PC-3 (cell line): ENCODE measurements at regions not wholly inside any gene's neighbourhood (a gene's known extent, or its start where the extent isn't known, plus 50 kb on each side); places are given as distances from the start of the nearest gene placed in this dataset.

ENCODE experiments used
- ATAC-seq: fragments of 200-7000 bp; cut with Tn5 transposase; 2 replicates; pipeline ENCODE4 v1.9.1; 2020; ENCODE audit warnings: mild to moderate bottlenecking, moderate library complexity
- BruUV-seq: library from RNA; stranded (reverse); fragments of 400-500 nt; replicated peaks from 2 replicates; lab custom pipeline; 2021; lab: Mats Ljungman, UMichigan
- CTCF ChIA-PET: fragments of 300-600 bp; sonication (Branson Sonifier 250); formaldehyde crosslinking; loops from one replicate; lab custom pipeline; 2022; ENCODE audit warnings: antibody characterized with exemption; lab: Charles Lee
- POLR2A ChIA-PET: fragments of 300-600 bp; sonication (Branson Sonifier 250); formaldehyde crosslinking; loops from one replicate; lab custom pipeline; 2022; ENCODE audit warnings: antibody characterized with exemption; ENCODE audit not compliant: unreplicated experiment; lab: Charles Lee
- DNase-seq: peaks from one replicate; pipeline ENCODE4 v3.0.0-alpha.2; 2015
- H2AFZ ChIP-seq: fragments of 300-600 bp; sonication (generic); 2 replicates; pipeline ENCODE4 v1.6.0; 2016; ENCODE audit warnings: antibody characterized with exemption, low read length
- H3F3A ChIP-seq: fragments of 300-600 bp; sonication (generic); one replicate; pipeline ENCODE4 v1.6.0; 2017; ENCODE audit warnings: antibody characterized with exemption, low read length, control low read depth, mild to moderate bottlenecking; ENCODE audit not compliant: unreplicated experiment
- H3K27ac ChIP-seq: fragments of 300-600 bp; sonication (generic); 2 replicates; pipeline ENCODE4 v1.5.1; 2016; ENCODE audit warnings: mild to moderate bottlenecking, low read length
- H3K27me3 ChIP-seq: fragments of 300-600 bp; sonication (generic); 2 replicates; pipeline ENCODE4 v1.6.1; 2016; ENCODE audit warnings: low read length, mixed read lengths
- H3K36me3 ChIP-seq: fragments of 300-600 bp; sonication (generic); 2 replicates; pipeline ENCODE4 v1.6.1; 2016; ENCODE audit warnings: low read depth, mixed run types, low read length, mixed read lengths
- H3K4me1 ChIP-seq: fragments of 300-600 bp; sonication (generic); 2 replicates; pipeline ENCODE4 v1.5.1; 2016; ENCODE audit warnings: low read length; ENCODE audit not compliant: insufficient read depth
- H3K4me2 ChIP-seq: fragments of 300-600 bp; sonication (generic); 2 replicates; pipeline ENCODE4 v1.6.0; 2016; ENCODE audit warnings: low read length
- H3K4me3 ChIP-seq: fragments of 300-600 bp; sonication (generic); 2 replicates; pipeline ENCODE4 v1.5.1; 2016; ENCODE audit warnings: mild to moderate bottlenecking, low read length, mixed read lengths
- H3K79me2 ChIP-seq: fragments of 300-600 bp; sonication (generic); 2 replicates; pipeline ENCODE4 v1.6.1; 2017; ENCODE audit warnings: low read length, mixed read lengths
- H3K9ac ChIP-seq: fragments of 300-600 bp; sonication (generic); 2 replicates; pipeline ENCODE4 v1.6.0; 2016; ENCODE audit warnings: mild to moderate bottlenecking, low read length
- H3K9me2 ChIP-seq: fragments of 300-600 bp; sonication (generic); replicated peaks from 2 replicates; pipeline ENCODE4 v1.6.1; 2016; ENCODE audit warnings: mixed run types, low read length, mixed read lengths
- H3K9me3 ChIP-seq: fragments of 300-600 bp; sonication (generic); 2 replicates; pipeline ENCODE4 v1.6.1; 2016; ENCODE audit warnings: low read length, mixed read lengths
- H4K20me1 ChIP-seq: fragments of 300-600 bp; sonication (generic); 2 replicates; pipeline ENCODE4 v1.6.1; 2016; ENCODE audit warnings: low read length, mixed read lengths
- CTCF ChIP-seq: fragments of 300-600 bp; sonication (generic); conservative IDR thresholded peaks from 2 replicates; pipeline ENCODE4 v1.5.1; 2017; ENCODE audit warnings: antibody characterized with exemption, low read depth, mild to moderate bottlenecking, low read length
- EZH2 ChIP-seq: fragments of 300-600 bp; sonication (generic); IDR thresholded peaks from one replicate; pipeline ENCODE4 v1.6.1; 2017; ENCODE audit warnings: antibody characterized with exemption, mild to moderate bottlenecking, low read length; ENCODE audit not compliant: unreplicated experiment
- EZH2phosphoT487 ChIP-seq: fragments of 300-600 bp; sonication (generic); IDR thresholded peaks from 2 replicates; pipeline ENCODE4 v1.6.1; 2018; ENCODE audit warnings: mild to moderate bottlenecking, antibody characterized with exemption, low read length, borderline replicate concordance
- intact Hi-C: fragments of 100-400 bp; cut with micrococcal nuclease; formaldehyde crosslinking; loops from 2 replicates; pipeline ENCODE4 v1.9.0; 2023

- no peak for ATAC-seq
- H3K9me2 ChIP-seq = no peaks in the 10 kb centered on the region
- CTCF ChIA-PET = no interaction called here
- DNase-seq = no peak
- TF ChIP-seq EZH2 = no peak
- TF ChIP-seq CTCF = no peak
- no peak for TF ChIP-seq EZH2phosphoT487
- H3K4me1 ChIP-seq = no peaks in the 10 kb centered on the region
- H4K20me1 ChIP-seq = no peaks in the 10 kb centered on the region
- no peak overlapping the region for H3K9ac ChIP-seq
- POLR2A ChIA-PET = no interaction called here
- H3K27ac ChIP-seq = no peak overlapping the region
- BruUV-seq = no TSS peak
- H3K36me3 ChIP-seq = no peaks in the 10 kb centered on the region
- H2AFZ ChIP-seq = no peak overlapping the region
- H3K79me2 ChIP-seq = no peaks in the 10 kb centered on the region
- H3F3A ChIP-seq = no peaks in the 10 kb centered on the region
- intact Hi-C loops = no loop called here
- no peaks in the 10 kb centered on the region for H3K9me3 ChIP-seq
- H3K4me3 ChIP-seq = no peak overlapping the region
- H3K27me3 ChIP-seq = peaks cover 28% of the 10 kb centered on the region
- H3K4me2 ChIP-seq = no peak overlapping the region
Observed at GRCh38 chr16:9185381-9185780, 93.9 kb downstream of the HAPSTR1 start.

DNA sequence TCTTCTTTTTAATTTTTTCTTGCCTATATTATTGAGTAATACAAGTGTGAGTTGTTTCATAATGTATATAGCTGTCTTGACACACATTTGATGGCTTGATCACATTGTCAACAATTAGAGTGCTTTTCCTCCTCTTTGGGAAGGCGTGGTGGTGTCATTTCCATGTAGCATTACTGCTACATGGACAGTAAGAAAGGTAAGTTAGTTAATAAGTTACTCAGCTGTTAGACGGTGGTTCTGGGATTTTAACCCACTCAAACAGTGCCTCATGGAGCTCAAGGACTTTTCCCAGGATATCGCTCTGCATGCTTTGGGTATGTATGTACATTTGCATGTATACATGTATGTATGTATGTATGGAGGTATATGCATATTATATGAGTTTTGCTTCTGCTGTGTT, 94.6 kb downstream of the HAPSTR1 start:
- no peak for ATAC-seq
- POLR2A ChIA-PET = no interaction called here

DNA sequence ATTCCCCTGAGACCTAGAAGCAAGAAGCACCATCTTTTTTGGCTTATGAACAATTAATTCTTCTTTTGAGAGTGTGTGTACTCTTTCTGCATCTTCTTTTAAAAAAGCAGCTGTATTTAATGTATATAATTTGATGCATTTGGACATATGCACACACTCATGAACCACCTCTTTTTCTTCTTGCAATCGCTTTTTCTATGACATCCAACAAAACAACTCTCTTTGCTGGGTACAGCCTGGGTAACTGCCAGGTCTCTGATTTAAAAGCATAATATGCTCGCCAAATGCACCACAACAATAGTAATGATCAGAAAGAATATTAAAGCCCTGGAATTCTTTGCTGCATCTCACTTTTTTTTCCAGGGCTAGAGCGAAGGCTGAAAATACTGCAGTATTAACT, 97.3 kb downstream of the HAPSTR1 start:
- intact Hi-C loops = no loop called here
- H3K4me2 ChIP-seq = no peak overlapping the region
- no peaks in the 10 kb centered on the region for H3K36me3 ChIP-seq
- no peaks in the 10 kb centered on the region for H3K79me2 ChIP-seq
- no peak overlapping the region for H3K9ac ChIP-seq
- no peaks in the 10 kb centered on the region for H4K20me1 ChIP-seq
- CTCF ChIA-PET = no interaction called here
- DNase-seq (no peak), ATAC-seq (no peak)
- BruUV-seq = no TSS peak
- TF ChIP-seq EZH2 = no peak
- no peak for TF ChIP-seq CTCF
- no peak for TF ChIP-seq EZH2phosphoT487
- H3K27me3 ChIP-seq = peaks cover 26% of the 10 kb centered on the region
- H3K9me3 ChIP-seq = no peaks in the 10 kb centered on the region
- no peak overlapping the region for H3K4me3 ChIP-seq
- no peak overlapping the region for H2AFZ ChIP-seq
- H3K9me2 ChIP-seq = no peaks in the 10 kb centered on the region
- H3K27ac ChIP-seq = no peak overlapping the region
- POLR2A ChIA-PET = no interaction called here
- no peaks in the 10 kb centered on the region for H3K4me1 ChIP-seq
- H3F3A ChIP-seq = no peaks in the 10 kb centered on the region

More for the DNA sequence above, 94.6 kb downstream of the HAPSTR1 start:
- Histone ChIP-seq H3K27me3 (peaks cover 28% of the 10 kb centered on the region), H3K79me2 (no peaks in the 10 kb centered on the region), H3K9ac (no peak overlapping the region), H3K4me1 (no peaks in the 10 kb centered on the region), H3K27ac (no peak overlapping the region), H3K36me3 (no peaks in the 10 kb centered on the region), H3K9me3 (no peaks in the 10 kb centered on the region), H3F3A (no peaks in the 10 kb centered on the region), H4K20me1 (no peaks in the 10 kb centered on the region), H3K4me3 (no peak overlapping the region), H3K9me2 (no peaks in the 10 kb centered on the region), H2AFZ (no peak overlapping the region), H3K4me2 (no peak overlapping the region)
- CTCF ChIA-PET = no interaction called here
- TF ChIP-seq CTCF = no peak
- no peak for TF ChIP-seq EZH2phosphoT487
- TF ChIP-seq EZH2 = no peak
- intact Hi-C loops = no loop called here
- no TSS peak for BruUV-seq
- no peak for DNase-seq
